ENCODE measurements at regions not wholly inside any gene's neighbourhood (a gene's known extent, or its start where the extent isn't known, plus 50 kb on each side); places are given as distances from the start of the nearest gene placed in this dataset.

- DNase-seq (ENCODE audit: low read depth), result no peak
- H3K4me3 ChIP-seq (ENCODE audit: low read length), result no peak overlapping the region
- no peak for TF ChIP-seq CTCF (conservative IDR thresholded peaks at IDR 0.05; ENCODE audit: low read length)
These were observed 163.7 kb downstream of the FBXO15 start for GRCh38 chr18:73983970-73984369.

GRCh38 chr18:73983496-73983895 is 164.1 kb downstream of the FBXO15 start:
- no peak for DNase-seq (ENCODE audit: low read depth)
- H3K4me3 ChIP-seq (ENCODE audit: low read length), result no peak overlapping the region
- TF ChIP-seq CTCF (conservative IDR thresholded peaks at IDR 0.05; ENCODE audit: low read length), result no peak

GRCh38 chr18:73981796-73982195 is 165.8 kb downstream of the FBXO15 start:
- TF ChIP-seq CTCF (conservative IDR thresholded peaks at IDR 0.05; ENCODE audit: low read length), result no peak
- DNase-seq (ENCODE audit: low read depth), result no peak

GRCh38 chr18:73980289-73980979 is 167.2 kb downstream of the FBXO15 start:
- H3K4me3 ChIP-seq (ENCODE audit: low read length), result no peak overlapping the region
- TF ChIP-seq CTCF (conservative IDR thresholded peaks at IDR 0.05; ENCODE audit: low read length), result peak; percentile 56
- DNase-seq (ENCODE audit: low read depth), result peak; percentile 21

More at GRCh38 chr18:73981796-73982195, 165.8 kb downstream of the FBXO15 start:
- no peak overlapping the region for H3K4me3 ChIP-seq (ENCODE audit: low read length)

GRCh38 chr18:73979742-73980141 is 167.9 kb downstream of the FBXO15 start:
- H3K4me3 ChIP-seq (ENCODE audit: low read length), result no peak overlapping the region
- DNase-seq (ENCODE audit: low read depth), result peak; percentile 51
- TF ChIP-seq CTCF (conservative IDR thresholded peaks at IDR 0.05; ENCODE audit: low read length), result no peak

GRCh38 chr18:73976433-73976832 is 171.2 kb downstream of the FBXO15 start:
- DNase-seq (ENCODE audit: low read depth), result no peak
- no peak for TF ChIP-seq CTCF (conservative IDR thresholded peaks at IDR 0.05; ENCODE audit: low read length)
- H3K4me3 ChIP-seq (ENCODE audit: low read length), result no peak overlapping the region

GRCh38 chr18:73975266-73975665 is 172.4 kb downstream of the FBXO15 start:
- no peak overlapping the region for H3K4me3 ChIP-seq (ENCODE audit: low read length)
- DNase-seq (ENCODE audit: low read depth), result peak; percentile 18
- no peak for TF ChIP-seq CTCF (conservative IDR thresholded peaks at IDR 0.05; ENCODE audit: low read length)

Data from AG10803 (cell line).